ENCODE measurements at regions not wholly inside any gene's neighbourhood (a gene's known extent, or its start where the extent isn't known, plus 50 kb on each side); places are given as distances from the start of the nearest gene placed in this dataset.
"Not testable (repeated sequence)": the region's sequence is repeated elsewhere in the genome, so short reads cannot be mapped to it uniquely, and the experiment has no call there.

DNA sequence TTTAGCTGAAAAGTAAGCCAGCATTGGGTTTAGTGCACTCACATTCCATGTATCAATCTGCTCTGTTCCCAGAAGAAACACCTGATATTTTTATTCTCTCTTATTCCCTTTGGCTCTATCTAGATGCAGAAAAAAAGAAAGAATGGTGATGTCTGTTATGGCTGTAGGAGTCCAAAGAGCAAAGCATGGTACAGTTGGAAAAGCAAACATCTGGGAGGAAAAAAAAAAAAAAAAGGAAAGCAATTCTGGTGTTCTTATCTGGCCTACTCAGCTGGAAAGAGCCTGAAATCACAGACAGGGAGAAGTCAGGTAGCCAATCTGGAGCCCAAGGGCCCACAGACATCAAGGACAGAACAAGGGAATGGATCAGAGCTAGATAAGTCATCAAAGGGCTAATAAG, 293.9 kb downstream of the DUSP6 start:
- TF ChIP-seq EZH2phosphoT487 (IDR thresholded peaks at IDR 0.05; ENCODE audit: borderline replicate concordance, low read length), result no peak
- TF ChIP-seq, protein P1, sequence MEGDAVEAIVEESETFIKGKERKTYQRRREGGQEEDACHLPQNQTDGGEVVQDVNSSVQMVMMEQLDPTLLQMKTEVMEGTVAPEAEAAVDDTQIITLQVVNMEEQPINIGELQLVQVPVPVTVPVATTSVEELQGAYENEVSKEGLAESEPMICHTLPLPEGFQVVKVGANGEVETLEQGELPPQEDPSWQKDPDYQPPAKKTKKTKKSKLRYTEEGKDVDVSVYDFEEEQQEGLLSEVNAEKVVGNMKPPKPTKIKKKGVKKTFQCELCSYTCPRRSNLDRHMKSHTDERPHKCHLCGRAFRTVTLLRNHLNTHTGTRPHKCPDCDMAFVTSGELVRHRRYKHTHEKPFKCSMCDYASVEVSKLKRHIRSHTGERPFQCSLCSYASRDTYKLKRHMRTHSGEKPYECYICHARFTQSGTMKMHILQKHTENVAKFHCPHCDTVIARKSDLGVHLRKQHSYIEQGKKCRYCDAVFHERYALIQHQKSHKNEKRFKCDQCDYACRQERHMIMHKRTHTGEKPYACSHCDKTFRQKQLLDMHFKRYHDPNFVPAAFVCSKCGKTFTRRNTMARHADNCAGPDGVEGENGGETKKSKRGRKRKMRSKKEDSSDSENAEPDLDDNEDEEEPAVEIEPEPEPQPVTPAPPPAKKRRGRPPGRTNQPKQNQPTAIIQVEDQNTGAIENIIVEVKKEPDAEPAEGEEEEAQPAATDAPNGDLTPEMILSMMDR (IDR thresholded peaks at IDR 0.05; ENCODE audit: low read depth, low read length, poor library complexity, severe bottlenecking), result no peak
- Histone ChIP-seq H3K27me3 (ENCODE audit: control insufficient read depth, low read length) (peaks cover 8% of the 10 kb centered on the region; the same call in 1 of the 2 replicates), H3K9me3 (ENCODE audit: control insufficient read depth, insufficient read depth, low read length) (no peaks in the 10 kb centered on the region), H3F3A (ENCODE audit: control insufficient read depth, insufficient read depth) (no peaks in the 10 kb centered on the region), H3K9me2 (replicated peaks; ENCODE audit: control insufficient read depth, low read length) (no peaks in the 10 kb centered on the region), H3K36me3 (ENCODE audit: control insufficient read depth, low read length) (no peaks in the 10 kb centered on the region), H4K20me1 (ENCODE audit: control insufficient read depth, insufficient read depth, low read depth, low read length) (no peaks in the 10 kb centered on the region), H3K27ac (ENCODE audit: low read depth, low read length) (no peak overlapping the region), H3K79me2 (ENCODE audit: control insufficient read depth, low read length) (no peaks in the 10 kb centered on the region), H3K4me1 (ENCODE audit: control insufficient read depth, low read length) (no peaks in the 10 kb centered on the region), H3K4me2 (ENCODE audit: low read length) (no peak overlapping the region), H3K4me3 (ENCODE audit: low read length) (no peak overlapping the region)

DNA sequence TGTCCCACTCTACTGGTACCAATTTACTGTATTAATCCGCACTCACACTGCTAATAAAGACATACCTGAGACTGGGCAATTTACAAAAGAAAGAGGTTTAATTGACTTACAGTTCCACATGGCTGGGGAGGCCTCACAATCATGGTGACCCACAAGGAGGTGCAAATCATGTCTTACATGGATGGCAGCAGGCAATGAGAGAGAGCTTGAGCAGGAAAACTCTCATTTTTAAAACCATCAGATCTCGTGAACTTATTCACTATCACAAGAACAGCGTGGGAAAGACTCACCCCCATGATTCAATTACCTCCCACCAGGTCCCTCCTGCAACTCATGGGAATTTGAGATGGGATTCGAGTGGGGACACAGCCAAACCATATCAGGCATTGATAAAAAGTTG, 298.5 kb downstream of the DUSP6 start:
- H3K27me3 ChIP-seq (ENCODE audit: control insufficient read depth, low read length); H3K4me2 ChIP-seq (ENCODE audit: low read length); H3K4me1 ChIP-seq (ENCODE audit: control insufficient read depth, low read length); H3F3A ChIP-seq (ENCODE audit: control insufficient read depth, insufficient read depth); H4K20me1 ChIP-seq (ENCODE audit: control insufficient read depth, insufficient read depth, low read depth, low read length); H3K9me3 ChIP-seq (ENCODE audit: control insufficient read depth, insufficient read depth, low read length); H3K4me3 ChIP-seq (ENCODE audit: low read length); H3K27ac ChIP-seq (ENCODE audit: low read depth, low read length); H3K36me3 ChIP-seq (ENCODE audit: control insufficient read depth, low read length); H3K79me2 ChIP-seq (ENCODE audit: control insufficient read depth, low read length); H3K9me2 ChIP-seq (replicated peaks; ENCODE audit: control insufficient read depth, low read length): not testable (repeated sequence)

DNA sequence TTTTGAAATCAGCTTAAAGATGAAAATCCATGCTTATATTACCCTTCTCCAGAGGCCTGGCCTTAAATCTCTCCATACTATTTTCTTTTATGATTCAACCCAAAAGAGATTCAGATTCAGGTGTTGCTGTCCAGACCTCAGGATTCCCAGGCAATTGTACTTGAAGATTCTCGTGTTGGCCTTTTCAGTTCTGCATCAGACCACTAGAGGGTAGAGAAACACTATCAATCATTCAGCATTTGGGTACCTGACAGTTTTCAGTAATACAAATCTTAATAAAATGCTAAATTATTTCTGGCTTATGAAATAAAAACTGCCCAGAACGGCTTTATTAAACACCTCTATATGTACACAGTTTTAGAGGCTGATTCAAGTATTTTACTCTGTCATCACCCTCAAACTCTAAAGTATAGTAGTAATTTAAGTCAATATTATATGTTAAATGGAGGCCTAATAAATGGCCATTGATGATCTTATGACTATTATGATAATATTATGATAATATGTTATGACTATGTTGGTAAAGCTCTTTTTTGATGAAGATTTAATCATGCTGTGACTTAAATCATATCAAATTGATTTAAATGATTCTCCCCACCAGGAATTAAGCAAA, 301.1 kb downstream of the DUSP6 start:
- Histone ChIP-seq H3K27me3 (ENCODE audit: control insufficient read depth, low read length) (peaks cover 12% of the 10 kb centered on the region; the same call in 1 of the 2 replicates), H3K4me3 (ENCODE audit: low read length) (no peak overlapping the region), H3K9me3 (ENCODE audit: control insufficient read depth, insufficient read depth, low read length) (no peaks in the 10 kb centered on the region), H3K79me2 (ENCODE audit: control insufficient read depth, low read length) (no peaks in the 10 kb centered on the region), H3F3A (ENCODE audit: control insufficient read depth, insufficient read depth) (no peaks in the 10 kb centered on the region), H4K20me1 (ENCODE audit: control insufficient read depth, insufficient read depth, low read depth, low read length) (no peaks in the 10 kb centered on the region; the same call in 1 of the 2 replicates), H3K4me1 (ENCODE audit: control insufficient read depth, low read length) (no peaks in the 10 kb centered on the region), H3K27ac (ENCODE audit: low read depth, low read length) (no peak overlapping the region), H3K9me2 (replicated peaks; ENCODE audit: control insufficient read depth, low read length) (no peaks in the 10 kb centered on the region), H3K4me2 (ENCODE audit: low read length) (no peak overlapping the region), H3K36me3 (ENCODE audit: control insufficient read depth, low read length) (no peaks in the 10 kb centered on the region)
- TF ChIP-seq, protein P1 (IDR thresholded peaks at IDR 0.05; ENCODE audit: low read depth, low read length, poor library complexity, severe bottlenecking), result peak; percentile 69
- no peak for TF ChIP-seq EZH2phosphoT487 (IDR thresholded peaks at IDR 0.05; ENCODE audit: borderline replicate concordance, low read length)

DNA sequence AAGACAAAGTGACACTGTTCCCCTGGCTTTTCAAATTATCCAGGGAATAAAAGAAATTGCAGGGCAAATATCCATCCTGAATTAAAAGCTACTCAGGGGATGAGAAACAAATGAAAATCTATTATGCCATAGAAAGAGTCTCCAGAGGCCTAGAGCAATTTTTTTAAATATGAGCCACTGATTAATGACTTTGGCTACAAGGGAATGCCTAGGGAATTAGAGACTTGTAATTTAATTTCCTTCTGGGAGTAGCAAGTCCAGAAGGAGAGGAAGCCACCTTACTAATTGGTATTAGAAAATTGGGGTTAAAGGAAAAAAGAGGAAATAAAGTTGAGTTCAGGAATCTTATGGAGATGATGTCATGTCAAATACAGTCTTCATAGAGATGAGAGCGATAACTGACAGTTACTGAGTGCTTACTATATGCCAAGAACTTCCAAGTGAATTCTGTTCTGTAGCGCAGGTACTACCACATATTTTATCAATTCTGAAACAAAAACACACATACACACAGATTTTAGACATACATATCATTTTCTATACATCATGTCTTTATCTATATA, 304.4 kb downstream of the DUSP6 start:
- Histone ChIP-seq H3K36me3 (ENCODE audit: control insufficient read depth, low read length) (no peaks in the 10 kb centered on the region), H3K27ac (ENCODE audit: low read depth, low read length) (no peak overlapping the region)
- TF ChIP-seq, protein P1 (IDR thresholded peaks at IDR 0.05; ENCODE audit: low read depth, low read length, poor library complexity, severe bottlenecking), result no peak
- TF ChIP-seq EZH2phosphoT487 (IDR thresholded peaks at IDR 0.05; ENCODE audit: borderline replicate concordance, low read length), result no peak

More for the DNA sequence above, 304.4 kb downstream of the DUSP6 start:
- H3K79me2 ChIP-seq (ENCODE audit: control insufficient read depth, low read length), result no peaks in the 10 kb centered on the region
- no peaks in the 10 kb centered on the region for H3K9me2 ChIP-seq (replicated peaks; ENCODE audit: control insufficient read depth, low read length)
- H3K4me1 ChIP-seq (ENCODE audit: control insufficient read depth, low read length), result no peaks in the 10 kb centered on the region
- H3F3A ChIP-seq (ENCODE audit: control insufficient read depth, insufficient read depth), result no peaks in the 10 kb centered on the region
- H3K9me3 ChIP-seq (ENCODE audit: control insufficient read depth, insufficient read depth, low read length), result no peaks in the 10 kb centered on the region
- no peaks in the 10 kb centered on the region; the same call in 1 of the 2 replicates for H4K20me1 ChIP-seq (ENCODE audit: control insufficient read depth, insufficient read depth, low read depth, low read length)
- H3K27me3 ChIP-seq (ENCODE audit: control insufficient read depth, low read length), result peaks cover 12% of the 10 kb centered on the region; the same call in 1 of the 2 replicates
- no peak overlapping the region for H3K4me2 ChIP-seq (ENCODE audit: low read length)
- no peak overlapping the region for H3K4me3 ChIP-seq (ENCODE audit: low read length)

Data from DOHH2 (cell line).